ENCODE measurements at regions not wholly inside any gene's neighbourhood (a gene's known extent, or its start where the extent isn't known, plus 50 kb on each side); places are given as distances from the start of the nearest gene placed in this dataset.

GRCh38 chr6:144651234-144651633 is 366.1 kb downstream of the UTRN start:
- Histone ChIP-seq H3K14ac (ENCODE audit: insufficient read depth, low read length) (no peak overlapping the region), H3K4me2 (ENCODE audit: insufficient read depth, insufficient read length, low read length) (no peak overlapping the region), H2BK5ac (ENCODE audit: insufficient read length, low read length) (no peak overlapping the region), H4K8ac (replicated peaks; ENCODE audit: insufficient read length, low read depth, low read length) (no peak overlapping the region), H4K20me1 (ENCODE audit: control insufficient read depth, insufficient read depth, insufficient read length) (no peaks in the 10 kb centered on the region), H2BK12ac (ENCODE audit: insufficient read length, low read depth, low read length) (no peak overlapping the region), H3K4me1 (ENCODE audit: insufficient read depth, low read length) (peaks cover 5% of the 10 kb centered on the region; the same call in 1 of the 2 replicates), H3K23me2 (ENCODE audit: insufficient read length, low read depth, low read length, poor library complexity, severe bottlenecking) (no peaks in the 10 kb centered on the region), H2BK120ac (ENCODE audit: low read depth, low read length, poor library complexity, severe bottlenecking) (no peak overlapping the region), H3K79me2 (ENCODE audit: insufficient read depth, low read length) (no peaks in the 10 kb centered on the region), H3K9ac (ENCODE audit: extremely low read depth, insufficient read length, low read length) (no peak overlapping the region), H3K27ac (ENCODE audit: insufficient read length, low read depth, low read length) (no peak overlapping the region), H3K9me3 (ENCODE audit: control insufficient read depth, low read depth, low read length) (no peaks in the 10 kb centered on the region), H2BK20ac (ENCODE audit: low read depth, low read length, poor library complexity, severe bottlenecking) (no peak overlapping the region), H4K91ac (ENCODE audit: insufficient read length, low read depth, low read length) (no peak overlapping the region), H3K4ac (ENCODE audit: low read depth, low read length) (no peak overlapping the region), H4K5ac (ENCODE audit: insufficient read length, low read depth, low read length) (no peak overlapping the region), H2BK15ac (ENCODE audit: low read depth, low read length) (no peak overlapping the region), H3K56ac (ENCODE audit: insufficient read length, low read depth, low read length) (no peak overlapping the region), H3T11ph (ENCODE audit: low read length) (no peak overlapping the region), H3K27me3 (ENCODE audit: insufficient read depth, low read length) (no peaks in the 10 kb centered on the region), H2AFZ (ENCODE audit: low read length) (no peak overlapping the region), H3K18ac (ENCODE audit: insufficient read length, low read depth, low read length) (no peak overlapping the region), H2AK5ac (ENCODE audit: insufficient read length, low read length) (no peak overlapping the region), H3K23ac (ENCODE audit: insufficient read length, low read depth, low read length) (no peak overlapping the region), H3K79me1 (ENCODE audit: insufficient read depth, low read depth, low read length, poor library complexity, severe bottlenecking) (no peaks in the 10 kb centered on the region)
- peaks cover 61 to 73% of the 10 kb centered on the region in 2 experiments for H3K4me1 Mint-ChIP-seq
- 0 out of 7 replicates have a peak overlapping the region, but pooled peaks of 1 of the 3 experiments have one; percentile 20 for H3K27ac Mint-ChIP-seq
- H3K9me3 Mint-ChIP-seq = no peaks in the 10 kb centered on the region; a peak in 1 of 5 replicates
- DNase-seq = no peak
- no peak overlapping the region for H3K4me3 Mint-ChIP-seq
- no CpG with 5 or more reads among the region's 3 CpGs for WGBS (ENCODE audit: extremely low coverage, insufficient read length, low lambda C conversion rate)
- peaks cover 3 to 6% (median 3%) of the 10 kb centered on the region in 3 experiments; a peak in 5 of 7 replicates for H3K36me3 Mint-ChIP-seq (ENCODE audit: insufficient read depth in 1 of 3, low read depth in 3 of 3)
- no peak for TF ChIP-seq CTCF (conservative IDR thresholded peaks at IDR 0.05)
- no peaks in the 10 kb centered on the region for H3K27me3 Mint-ChIP-seq (ENCODE audit: low read depth)

All from H9 (cell line).